GM19328 (cell line): ENCODE measurements at regions not wholly inside any gene's neighbourhood (a gene's known extent, or its start where the extent isn't known, plus 50 kb on each side); places are given as distances from the start of the nearest gene placed in this dataset.

Experiments
- ATAC-seq: cut with Tn5 transposase; IDR thresholded peaks from one replicate; pipeline ENCODE4 v1.9.1; 2021; ENCODE audit warnings: mild to moderate bottlenecking, moderate library complexity; ENCODE audit not compliant: unreplicated experiment

DNA sequence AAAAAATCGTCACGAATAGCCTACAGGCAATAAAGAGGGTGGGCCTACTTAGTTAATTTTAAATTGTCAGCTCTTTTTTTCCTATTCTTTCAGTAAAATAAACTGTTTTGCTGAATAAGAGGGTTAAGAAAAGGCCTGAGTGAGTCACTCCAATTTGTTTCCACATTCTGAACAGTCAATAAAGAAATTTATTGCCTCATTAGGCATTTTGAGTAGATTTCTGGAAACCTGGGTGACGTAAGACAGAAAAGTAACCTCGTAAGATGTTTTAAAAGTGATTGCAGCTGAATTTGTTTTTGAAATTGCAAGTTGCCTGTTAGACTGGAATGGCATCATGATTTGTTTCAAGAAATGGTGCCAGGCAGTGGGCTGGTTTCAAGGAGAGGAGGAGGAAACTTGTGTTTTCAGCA is 439.3 kb downstream of the USP25 start:
- ATAC-seq, result no peak

DNA sequence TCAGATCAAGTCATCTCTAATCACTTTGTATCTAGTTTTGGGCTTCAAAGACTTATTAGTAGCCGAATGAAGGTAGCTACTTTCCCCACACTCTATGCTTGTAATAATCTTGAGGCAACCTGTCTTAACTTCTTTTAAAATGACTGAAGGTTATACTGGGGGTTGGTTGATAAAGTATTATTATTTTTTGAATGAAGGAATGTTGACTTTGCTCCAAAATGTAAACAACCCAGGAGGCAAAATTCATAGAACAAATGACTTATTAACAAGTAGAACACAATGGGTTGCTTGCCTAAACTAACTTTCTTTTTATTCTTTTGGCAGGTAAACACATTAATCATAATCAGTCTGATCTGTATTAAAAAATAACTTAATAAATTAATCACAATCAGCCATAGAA is 440.0 kb downstream of the USP25 start:
- ATAC-seq, result no peak

DNA sequence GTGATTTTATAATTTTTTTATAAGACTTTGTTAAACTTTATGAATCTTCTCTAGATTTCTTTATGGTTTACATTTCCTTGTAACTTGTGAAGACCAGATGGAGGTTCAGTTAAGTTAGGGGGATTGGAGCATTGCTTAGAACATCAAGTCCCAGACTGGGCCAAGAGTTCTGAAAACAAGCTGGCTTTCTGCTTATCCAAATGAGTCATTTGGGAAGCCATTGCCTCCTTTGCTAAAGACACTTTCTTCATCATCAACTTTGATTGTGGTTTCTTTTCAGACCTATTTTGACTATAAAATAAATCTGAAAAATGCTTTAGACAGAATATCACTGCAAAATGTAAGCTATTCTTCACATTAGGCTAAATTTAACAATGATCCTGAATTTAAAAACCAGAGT is 446.8 kb downstream of the USP25 start:
- ATAC-seq, result no peak

DNA sequence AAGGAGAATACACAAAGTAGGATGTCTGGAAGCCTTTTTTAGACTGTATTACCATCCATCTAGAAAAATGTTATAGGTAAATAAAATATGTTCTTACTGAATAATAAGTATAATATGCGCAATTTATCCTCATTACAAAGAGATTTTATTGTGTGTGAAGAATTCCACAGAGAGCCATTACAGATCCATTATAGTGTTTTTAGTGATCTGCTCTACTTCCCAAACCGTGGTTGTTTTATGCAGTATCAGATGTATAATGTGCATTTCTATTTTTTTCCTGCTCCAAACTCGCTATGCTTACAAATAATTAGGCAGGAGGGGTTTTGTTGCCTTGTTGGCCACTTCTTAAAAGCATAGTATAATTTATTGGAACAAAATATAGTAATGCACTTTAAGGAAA is 447.8 kb downstream of the USP25 start:
- ATAC-seq, result no peak

DNA sequence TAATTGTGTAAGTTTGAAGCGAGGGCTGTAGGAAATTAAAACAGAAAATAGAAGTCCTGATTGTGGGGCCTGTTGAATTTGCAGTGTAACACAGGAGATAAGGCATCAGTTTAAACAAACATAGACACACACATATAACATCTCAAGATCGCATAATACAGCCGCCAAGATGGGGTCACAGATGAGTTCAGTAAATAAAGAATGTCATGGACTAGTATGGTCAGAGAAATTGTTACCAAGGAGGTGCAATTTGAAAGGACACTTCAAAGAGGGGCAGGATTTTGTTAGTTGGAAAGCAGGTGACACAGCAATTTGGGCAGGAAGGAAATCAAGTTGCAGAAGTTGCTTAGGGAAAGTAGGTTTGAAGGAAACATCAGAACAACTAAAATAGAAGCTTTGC is 450.0 kb downstream of the USP25 start:
- ATAC-seq, result no peak

DNA sequence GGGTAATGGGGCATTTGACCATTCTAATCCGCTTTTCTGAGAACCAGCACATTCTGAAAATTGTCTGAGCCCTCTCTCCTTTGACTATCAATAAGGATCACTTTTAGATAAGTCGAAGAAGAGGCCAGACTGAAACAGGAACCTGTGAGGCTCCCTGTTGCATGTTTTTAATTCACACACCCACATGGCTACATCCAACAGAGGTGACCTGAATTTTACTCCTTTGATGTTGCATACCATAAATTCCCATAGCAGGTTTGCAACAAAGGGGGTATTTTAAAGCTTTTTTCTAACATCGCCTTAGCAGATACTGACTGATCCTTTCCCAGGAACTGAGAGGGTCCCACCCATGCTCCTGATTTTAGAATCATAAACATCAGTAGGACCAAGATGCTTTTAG is 450.8 kb downstream of the USP25 start:
- no peak for ATAC-seq

DNA sequence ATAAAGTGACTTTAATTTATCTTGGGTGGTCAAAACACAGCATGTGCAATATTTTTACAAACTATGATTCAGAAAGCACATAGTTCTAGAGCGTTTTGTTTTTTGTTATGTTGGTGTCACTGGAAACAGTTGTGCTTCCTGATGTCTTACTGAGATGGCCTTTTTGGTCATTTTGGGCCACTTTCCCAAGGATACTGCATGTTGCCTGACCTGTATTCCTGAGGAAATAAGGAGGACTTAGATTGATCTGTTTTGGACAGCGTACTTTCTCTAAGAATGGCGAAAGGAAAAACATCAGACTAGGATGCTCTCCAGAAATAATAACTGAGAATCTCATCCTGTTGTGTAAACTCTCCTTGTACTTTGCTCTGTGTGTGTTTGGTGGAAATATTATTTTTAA is 451.2 kb downstream of the USP25 start:
- no peak for ATAC-seq

DNA sequence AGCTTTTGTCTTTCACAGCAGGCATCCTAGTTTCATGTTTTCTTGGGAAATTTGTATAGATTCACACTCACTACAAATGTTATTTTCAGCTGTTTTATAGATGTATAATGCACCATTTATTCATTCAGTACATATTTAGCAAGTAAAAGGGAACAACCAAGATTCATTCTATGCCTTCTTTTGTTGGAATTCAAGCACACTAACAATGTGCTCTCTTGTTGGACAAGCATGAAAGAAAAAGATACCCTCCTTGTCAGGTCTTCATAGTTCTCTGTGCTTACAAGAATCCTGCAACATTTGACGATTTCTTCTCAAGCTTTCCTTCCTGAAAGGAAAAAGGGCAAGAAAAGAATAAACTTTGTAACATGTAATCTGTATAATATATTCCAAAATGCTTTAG is 456.0 kb downstream of the USP25 start:
- no peak for ATAC-seq

DNA sequence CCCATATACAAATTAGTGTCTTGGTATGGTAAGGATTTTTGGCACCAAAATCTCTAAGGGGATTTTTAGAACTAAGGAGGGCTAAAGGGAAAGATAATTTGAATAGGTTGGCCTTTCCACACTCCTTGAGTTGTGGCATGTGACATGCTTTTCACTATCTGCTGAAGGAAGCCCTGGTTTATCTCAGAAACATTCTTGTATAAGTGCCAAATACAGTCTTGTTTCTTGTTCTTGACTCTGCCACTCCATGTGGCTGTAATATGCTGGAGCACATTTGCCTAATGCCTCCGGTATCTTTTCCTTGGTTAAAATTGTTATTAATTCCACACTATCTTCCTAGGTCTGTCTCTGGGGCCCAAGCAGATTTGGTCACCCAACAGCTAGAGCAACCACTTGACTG is 457.0 kb downstream of the USP25 start:
- ATAC-seq, result no peak

DNA sequence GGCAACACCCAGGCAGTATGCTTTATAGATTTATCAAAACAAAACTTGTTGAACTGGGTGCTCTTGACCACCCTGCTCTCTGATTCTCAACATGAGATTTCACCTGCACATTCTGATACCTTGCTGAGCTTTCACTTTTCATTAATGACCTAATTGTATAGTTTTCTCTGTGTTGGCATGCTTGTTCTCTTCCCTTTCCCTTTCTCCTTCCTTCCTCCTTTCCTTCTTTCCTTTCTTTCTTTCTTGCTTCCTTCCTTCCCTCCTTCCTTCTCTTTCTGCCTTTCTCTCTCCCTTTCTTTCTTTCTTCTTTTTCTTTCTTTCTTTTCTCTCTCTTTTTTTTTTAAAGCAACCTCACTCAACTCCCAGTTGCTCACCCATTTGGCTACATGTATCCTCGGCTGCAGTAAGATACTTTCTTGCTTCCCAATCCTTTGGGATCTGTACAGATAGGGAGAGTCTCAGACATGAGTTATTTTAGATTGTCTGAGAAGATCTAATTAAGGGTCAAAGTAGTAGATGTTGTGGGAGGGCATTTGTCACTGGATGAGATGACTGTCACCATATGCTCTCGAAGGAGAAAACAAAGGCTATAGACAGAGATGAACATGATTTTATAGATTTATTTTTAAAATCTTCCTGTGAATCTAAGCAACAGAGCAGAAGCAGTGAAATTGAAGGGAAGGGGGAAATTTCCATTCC is 458.0 kb downstream of the USP25 start:
- no peak for ATAC-seq

DNA sequence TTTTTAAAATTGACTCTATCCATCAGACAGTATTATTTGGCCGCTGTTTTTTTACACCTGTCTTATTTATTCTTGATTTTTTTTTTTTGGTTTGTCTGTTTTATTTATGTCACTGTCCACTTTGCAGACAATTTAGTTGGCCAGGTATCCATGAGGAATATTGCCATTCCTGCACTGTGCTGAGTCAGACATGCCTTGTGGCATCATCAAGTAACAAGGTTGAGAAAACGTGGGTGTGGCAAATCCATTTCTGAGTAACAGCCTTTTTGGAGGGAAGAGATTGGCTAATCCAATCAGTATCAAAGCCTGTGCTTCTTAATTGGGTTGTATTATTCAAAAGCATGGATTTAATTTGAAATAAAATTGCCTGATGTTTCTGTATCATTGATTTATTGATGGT is 463.1 kb downstream of the USP25 start:
- no peak for ATAC-seq

DNA sequence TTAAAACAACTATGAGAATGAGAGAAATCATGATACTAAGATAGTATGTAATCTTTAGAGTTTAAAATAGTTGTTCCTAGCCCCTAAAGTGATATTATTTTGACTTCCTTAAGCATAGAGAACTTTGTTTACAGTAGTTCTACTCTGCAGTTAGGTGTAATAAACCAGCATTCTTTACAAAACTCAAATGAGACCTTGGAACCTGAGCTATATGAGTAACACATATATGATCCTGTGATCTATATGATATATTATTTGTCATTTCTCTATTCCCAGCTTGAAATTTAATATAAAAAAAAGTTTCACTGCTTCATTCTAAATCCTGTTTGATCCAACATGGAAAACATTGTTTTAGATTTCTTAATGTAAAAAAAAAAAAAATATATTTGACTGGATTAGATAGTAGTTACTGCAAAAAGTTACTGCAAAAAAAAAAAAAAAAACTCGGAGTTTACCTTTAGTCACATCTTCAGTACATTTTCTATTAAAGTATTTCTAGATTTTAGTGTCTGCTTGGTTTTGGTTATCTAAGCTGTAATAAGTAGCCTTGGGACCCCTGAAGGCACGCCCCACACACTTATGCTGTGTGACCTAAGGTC is 463.8 kb downstream of the USP25 start:
- no peak for ATAC-seq

DNA sequence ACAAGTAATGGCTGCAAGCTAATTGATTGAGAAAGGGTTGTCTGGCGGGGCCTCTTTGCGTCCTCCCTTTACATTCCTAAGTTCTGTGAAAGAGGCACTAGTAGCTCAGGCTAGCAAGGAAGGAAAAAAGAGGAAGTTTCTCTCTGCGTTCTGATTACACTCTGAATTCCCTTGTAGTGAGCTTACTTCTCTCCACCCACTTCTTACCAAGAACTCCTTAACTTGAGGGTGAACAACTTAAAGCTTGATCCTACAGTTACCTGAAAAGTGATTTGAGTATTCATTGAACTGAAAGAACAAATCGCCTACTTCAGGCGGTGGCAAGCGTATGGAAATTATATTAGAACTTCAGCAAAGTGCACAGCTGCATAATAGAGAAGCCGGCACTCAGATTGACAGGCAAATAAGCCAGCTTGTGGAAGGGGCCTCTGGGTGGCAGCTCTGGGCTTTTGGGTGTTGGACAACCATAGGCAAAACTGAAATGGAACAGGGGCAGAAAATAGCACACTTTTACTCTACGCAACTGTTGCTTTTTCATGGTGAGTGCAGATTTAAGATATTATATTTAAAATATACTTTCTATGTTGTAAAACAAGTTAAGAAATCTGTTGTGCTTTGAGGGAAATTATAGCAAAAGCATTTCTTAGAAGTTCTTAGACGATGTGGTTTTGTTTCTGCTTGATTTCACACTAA is 464.5 kb downstream of the USP25 start:
- ATAC-seq, result no peak

DNA sequence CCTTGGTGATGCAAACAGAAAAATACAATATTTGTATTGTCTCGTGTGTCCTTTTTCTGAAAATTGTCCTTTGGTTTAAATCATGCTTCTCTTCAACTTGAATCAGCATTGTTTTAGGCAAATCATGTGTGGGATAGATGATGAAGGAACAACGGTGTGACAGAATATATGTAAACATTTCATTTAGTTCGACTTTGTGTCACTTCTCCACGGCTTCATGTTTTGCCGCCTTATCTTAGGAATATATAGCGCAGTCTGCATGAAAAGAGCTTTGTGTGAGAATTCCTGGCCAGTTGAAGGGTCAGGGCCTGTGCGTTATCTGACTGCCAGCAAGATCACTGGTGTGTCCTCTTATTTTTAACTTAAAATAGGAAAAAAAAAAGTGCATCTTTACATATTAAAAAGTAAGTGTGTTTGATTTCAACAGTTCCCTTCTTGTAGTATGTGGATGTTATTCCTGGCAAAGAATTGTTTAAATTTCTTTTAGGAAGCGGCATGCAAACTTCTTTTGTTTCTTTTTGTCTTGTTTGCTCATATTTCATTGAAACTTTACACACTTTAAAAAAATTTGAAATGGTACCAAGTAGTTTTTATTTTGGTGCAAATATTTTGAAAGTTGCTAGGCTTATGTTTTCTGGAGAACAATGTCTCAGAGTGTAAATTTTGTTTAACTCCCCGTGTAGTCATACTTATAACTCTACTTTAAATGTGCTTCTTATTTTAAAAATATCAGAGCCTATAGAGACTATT is 465.2 kb downstream of the USP25 start:
- no peak for ATAC-seq

DNA sequence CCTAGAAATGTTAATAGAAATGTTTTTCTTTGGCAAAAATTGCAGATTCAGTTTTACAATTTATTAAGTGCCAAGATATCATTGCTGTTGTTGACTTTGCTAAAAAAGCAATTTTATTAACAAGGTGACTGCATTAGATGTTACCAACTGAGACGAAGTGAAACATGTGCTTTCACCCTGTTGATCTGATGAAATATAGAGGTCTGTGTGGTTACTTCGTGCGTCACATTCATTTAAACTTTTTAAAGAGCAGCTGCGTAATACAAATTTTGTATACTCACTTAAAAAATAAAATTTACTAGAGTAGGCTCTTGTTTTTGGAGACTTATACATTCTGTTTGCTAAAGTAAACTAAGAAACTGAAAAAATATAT is 465.7 kb downstream of the USP25 start:
- ATAC-seq, result no peak

DNA sequence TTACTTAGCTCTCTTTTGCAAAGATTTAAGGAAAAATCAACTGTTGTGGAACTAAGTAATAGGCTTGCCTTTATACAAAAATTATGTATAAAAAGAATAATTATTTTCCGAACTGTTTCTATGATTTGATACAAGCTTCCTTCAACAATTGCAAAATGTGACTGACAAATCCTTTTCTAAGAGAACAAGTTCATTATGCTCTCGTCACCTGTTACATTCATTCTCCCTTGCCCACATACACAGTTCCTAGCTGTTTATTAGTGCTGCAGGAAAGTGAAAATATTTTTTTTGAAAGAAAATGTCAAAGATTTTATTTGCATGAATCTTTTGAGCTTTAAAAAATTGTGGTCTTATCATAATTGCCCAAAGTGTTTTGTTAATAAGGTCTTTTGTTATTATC is 466.2 kb downstream of the USP25 start:
- no peak for ATAC-seq

DNA sequence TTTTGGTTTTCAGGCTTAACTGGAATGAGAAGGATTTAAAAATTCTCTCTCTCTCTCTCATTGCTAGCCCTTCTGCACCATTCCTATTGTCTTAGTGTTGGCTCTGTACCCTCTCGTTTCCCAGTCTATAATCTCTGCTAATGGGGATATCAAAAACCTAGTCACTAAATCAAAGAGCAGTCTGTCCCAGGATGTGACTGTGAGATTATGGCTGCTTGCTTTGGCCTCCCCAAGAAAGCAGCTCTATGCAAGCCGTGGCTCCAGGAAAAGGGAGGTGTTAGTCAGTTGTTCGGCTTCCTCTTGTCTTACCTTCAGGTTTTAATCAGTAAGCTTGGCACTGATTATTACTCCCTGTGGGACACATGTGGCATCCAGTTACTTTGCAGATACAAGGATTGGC is 468.8 kb downstream of the USP25 start:
- no peak for ATAC-seq

DNA sequence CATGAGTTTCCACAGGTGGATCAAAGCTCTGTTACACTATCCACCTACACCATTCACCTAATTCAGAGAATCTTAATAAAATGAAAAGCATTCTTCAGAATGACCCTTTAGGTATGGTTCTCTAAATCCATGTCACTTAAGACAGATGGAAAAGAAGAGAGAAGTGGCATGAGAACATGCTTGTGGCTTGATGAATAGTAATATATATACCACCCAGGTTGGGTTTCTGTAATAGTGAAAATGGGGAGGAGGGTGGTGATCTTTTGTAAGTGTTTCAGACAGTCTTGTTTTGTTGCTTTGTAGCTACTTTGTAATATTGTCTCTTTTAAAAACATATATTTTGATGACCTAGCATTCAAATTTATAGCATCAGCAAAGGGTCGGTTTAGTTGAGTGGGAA is 469.8 kb downstream of the USP25 start:
- ATAC-seq, result no peak

DNA sequence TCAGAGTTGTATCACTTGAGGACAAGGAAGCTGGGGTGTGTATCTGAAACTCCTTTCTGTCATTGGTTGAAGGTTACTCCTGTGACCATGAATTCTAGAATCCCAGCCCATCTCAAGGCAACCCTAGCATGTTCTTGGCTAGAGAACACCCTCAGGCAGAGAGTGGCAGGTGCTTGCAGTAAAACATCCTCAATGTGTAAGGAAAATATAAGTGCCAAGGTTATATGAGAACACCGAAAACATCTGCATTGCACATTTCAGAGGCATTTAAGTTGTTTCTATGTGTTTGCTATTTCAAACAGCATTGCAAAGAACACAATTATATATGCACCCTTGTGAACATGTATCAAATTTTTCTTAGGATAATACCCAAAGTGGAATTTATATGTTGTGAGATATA is 471.9 kb downstream of the USP25 start:
- ATAC-seq, result no peak

DNA sequence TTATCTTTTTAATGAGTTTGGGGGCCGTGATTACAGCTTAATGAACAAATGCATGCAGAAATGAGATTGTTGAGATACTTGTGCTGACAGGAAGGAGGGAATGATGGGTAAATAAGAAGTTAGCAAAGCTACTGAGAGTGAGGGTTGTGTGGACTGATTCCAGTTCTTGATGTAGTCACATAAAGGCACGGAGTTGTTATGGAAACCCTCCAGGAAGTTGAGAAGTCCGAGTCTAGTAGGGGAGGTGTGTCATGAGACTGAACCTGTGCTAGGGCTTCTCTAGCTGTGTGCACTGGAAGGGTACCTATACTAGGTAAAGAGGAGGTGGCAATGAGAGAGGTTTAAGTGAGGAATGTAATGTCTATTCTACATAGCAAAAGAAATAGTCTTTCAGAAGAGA is 475.7 kb downstream of the USP25 start:
- no peak for ATAC-seq

DNA sequence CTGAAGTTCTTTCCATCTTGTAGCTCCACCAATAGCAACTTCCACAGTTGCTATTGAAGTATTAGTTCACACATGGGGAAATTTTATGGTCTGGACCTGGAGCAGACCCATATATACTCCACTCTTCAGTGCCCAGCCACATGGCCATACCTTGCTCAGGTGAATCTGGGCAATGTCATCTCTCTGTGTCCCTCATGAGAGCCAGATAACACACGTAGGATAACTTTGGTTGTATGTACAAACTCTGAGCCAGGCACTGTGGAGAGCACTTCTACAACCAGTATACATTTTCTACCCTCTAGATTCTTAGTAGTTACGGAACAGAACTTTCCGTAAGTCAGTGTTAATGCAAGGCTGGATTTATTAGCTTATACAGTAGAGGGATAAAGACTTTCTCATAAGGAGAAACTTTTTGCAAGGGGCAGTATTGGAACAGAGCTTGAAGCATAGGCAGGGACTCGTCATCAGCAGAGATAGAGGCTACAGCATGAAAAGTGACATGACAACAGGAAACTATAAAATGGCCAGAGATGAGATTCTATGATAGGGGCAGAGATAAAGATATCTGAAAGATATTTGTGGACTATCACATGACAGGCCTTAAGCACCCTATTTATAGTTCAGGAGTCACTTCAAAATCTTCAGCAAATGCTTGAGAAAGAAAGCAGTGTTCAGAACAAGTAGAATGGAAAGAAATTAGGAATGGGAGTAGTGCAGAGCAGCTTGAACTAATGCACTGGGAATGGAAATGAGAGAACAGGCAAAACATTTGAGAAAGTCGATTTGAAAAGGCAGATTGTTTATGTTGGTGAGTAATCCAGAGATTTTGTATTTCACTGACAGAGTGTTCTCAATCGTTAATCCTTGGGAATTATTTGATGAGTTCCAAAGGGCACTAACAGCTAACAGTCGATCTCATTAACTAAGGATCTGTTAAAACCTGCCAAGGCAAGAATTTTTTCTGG is 481.8 kb downstream of the USP25 start:
- ATAC-seq, result no peak
